SK-N-SH treated with all-trans-retinoic acid at 6 μM for 48 hours (cell line): ENCODE measurements at regions not wholly inside any gene's neighbourhood (a gene's known extent, or its start where the extent isn't known, plus 50 kb on each side); places are given as distances from the start of the nearest gene placed in this dataset.

Experiments
- ZC3H10 ChIP-seq: fragments of 250-450 bp; sonication (Bioruptor Pico); IDR thresholded peaks from 2 replicates; pipeline ENCODE4 v1.5.1; 2021; ENCODE audit warnings: mild to moderate bottlenecking, moderate library complexity
- ZNF70 ChIP-seq: fragments of 450-650 bp; formaldehyde crosslinking; IDR thresholded peaks from 2 replicates; pipeline ENCODE4 v1.5.0; 2020; ENCODE audit warnings: mild to moderate bottlenecking, moderate library complexity
- TF ChIP-seq, protein P1 (sequence below): fragments of 250-450 bp; sonication (Bioruptor Pico); IDR thresholded peaks from 2 replicates; pipeline ENCODE4 v1.8.0; 2021; ENCODE audit warnings: low read depth, mild to moderate bottlenecking, moderate library complexity, borderline replicate concordance

DNA sequence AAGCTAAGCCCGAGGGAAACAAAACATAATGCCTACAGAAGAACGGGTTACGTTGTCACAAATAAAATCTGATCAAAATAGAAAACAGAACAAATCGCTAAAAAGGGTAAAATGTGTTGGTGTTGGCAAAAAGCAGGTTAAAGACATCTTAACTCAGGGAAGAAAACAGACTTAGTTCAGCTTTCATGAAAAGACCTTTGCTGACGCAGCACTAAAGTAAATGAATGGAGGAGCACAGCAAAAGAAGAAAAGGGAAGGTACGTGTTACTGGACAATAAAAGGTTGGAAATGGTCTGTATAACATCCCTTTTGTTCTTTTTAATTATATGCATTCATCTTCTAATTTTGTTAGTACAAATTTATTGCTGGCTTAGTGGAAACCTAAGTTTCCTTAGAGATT, 117.4 kb upstream of the DSEL start:
- TF ChIP-seq ZNF70 (CRISPR knock-in tag): no peak
- no peak for TF ChIP-seq ZC3H10 (CRISPR knock-in tag)
- TF ChIP-seq, protein P1, sequence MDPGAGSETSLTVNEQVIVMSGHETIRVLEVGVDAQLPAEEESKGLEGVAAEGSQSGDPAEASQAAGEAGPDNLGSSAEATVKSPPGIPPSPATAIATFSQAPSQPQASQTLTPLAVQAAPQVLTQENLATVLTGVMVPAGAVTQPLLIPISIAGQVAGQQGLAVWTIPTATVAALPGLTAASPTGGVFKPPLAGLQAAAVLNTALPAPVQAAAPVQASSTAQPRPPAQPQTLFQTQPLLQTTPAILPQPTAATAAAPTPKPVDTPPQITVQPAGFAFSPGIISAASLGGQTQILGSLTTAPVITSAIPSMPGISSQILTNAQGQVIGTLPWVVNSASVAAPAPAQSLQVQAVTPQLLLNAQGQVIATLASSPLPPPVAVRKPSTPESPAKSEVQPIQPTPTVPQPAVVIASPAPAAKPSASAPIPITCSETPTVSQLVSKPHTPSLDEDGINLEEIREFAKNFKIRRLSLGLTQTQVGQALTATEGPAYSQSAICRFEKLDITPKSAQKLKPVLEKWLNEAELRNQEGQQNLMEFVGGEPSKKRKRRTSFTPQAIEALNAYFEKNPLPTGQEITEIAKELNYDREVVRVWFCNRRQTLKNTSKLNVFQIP (CRISPR knock-in tag): no peak
